GM23338 (cell line): ENCODE measurements at regions not wholly inside any gene's neighbourhood (a gene's known extent, or its start where the extent isn't known, plus 50 kb on each side); places are given as distances from the start of the nearest gene placed in this dataset.

Experiments
- ATAC-seq: fragments of 200-7000 bp; cut with Tn5 transposase; 3 replicates; pipeline ENCODE4 v1.9.1; 2020
- DNase-seq: peaks from one replicate; pipeline ENCODE4 v3.0.0-alpha.2; 2015; ENCODE audit warnings: low spot score
- H2AFZ ChIP-seq: fragments of 200-600 bp; sonication (generic); 2 replicates; pipeline ENCODE4 v1.8.0; 2016; ENCODE audit warnings: antibody characterized with exemption, mild to moderate bottlenecking, moderate library complexity
- H3F3A ChIP-seq: fragments of 200-600 bp; sonication (generic); replicated peaks from 2 replicates; pipeline ENCODE4 v1.8.0; 2017; ENCODE audit warnings: antibody characterized with exemption, mixed run types, low read depth
- H3K27ac ChIP-seq: fragments of 200-600 bp; sonication (generic); 2 replicates; pipeline ENCODE4 v1.6.1; 2016; ENCODE audit warnings: low read depth
- H3K27me3 ChIP-seq: fragments of 200-600 bp; sonication (generic); 2 replicates; pipeline ENCODE4 v1.8.0; 2016; ENCODE audit warnings: mild to moderate bottlenecking, mixed run types, moderate library complexity; ENCODE audit not compliant: insufficient read depth
- H3K36me3 ChIP-seq: fragments of 200-600 bp; sonication (generic); 2 replicates; pipeline ENCODE4 v1.8.0; 2016; ENCODE audit warnings: mild to moderate bottlenecking; ENCODE audit not compliant: insufficient read depth
- H3K4me1 ChIP-seq: fragments of 200-600 bp; sonication (generic); 2 replicates; pipeline ENCODE4 v1.8.0; 2016; ENCODE audit warnings: mild to moderate bottlenecking, moderate library complexity; ENCODE audit not compliant: insufficient read depth
- H3K4me2 ChIP-seq: fragments of 200-600 bp; sonication (generic); 2 replicates; pipeline ENCODE4 v1.7.1; 2017; ENCODE audit warnings: mixed run types
- H3K4me3 ChIP-seq: fragments of 200-600 bp; sonication (generic); 2 replicates; pipeline ENCODE4 v1.6.1; 2016; ENCODE audit warnings: mixed run types
- H3K79me2 ChIP-seq: fragments of 200-600 bp; sonication (generic); replicated peaks from 2 replicates; pipeline ENCODE4 v1.8.0; 2017; ENCODE audit warnings: mild to moderate bottlenecking; ENCODE audit not compliant: insufficient read depth
- H3K9me2 ChIP-seq: fragments of 200-600 bp; sonication (generic); 2 replicates; pipeline ENCODE4 v1.8.0; 2017; ENCODE audit not compliant: insufficient read depth
- H4K20me1 ChIP-seq: fragments of 200-600 bp; sonication (generic); replicated peaks from 2 replicates; pipeline ENCODE4 v1.8.0; 2017; ENCODE audit warnings: mild to moderate bottlenecking; ENCODE audit not compliant: insufficient read depth
- H3K27ac Mint-ChIP-seq: 2 replicates; pipeline ENCODE4 v1.8.0; 2020; ENCODE audit warnings: inconsistent platforms, mild to moderate bottlenecking, moderate library complexity, mixed read lengths
- H3K27me3 Mint-ChIP-seq: 3 replicates; pipeline ENCODE4 v1.8.0; 2022; ENCODE audit warnings: low read depth, mild to moderate bottlenecking, moderate library complexity, mixed read lengths, inconsistent platforms; ENCODE audit not compliant: insufficient read depth, poor library complexity
- H3K36me3 Mint-ChIP-seq: 3 replicates; pipeline ENCODE4 v1.8.0; 2021; ENCODE audit warnings: low read depth, mild to moderate bottlenecking, inconsistent platforms, moderate library complexity, mixed read lengths
- H3K4me1 Mint-ChIP-seq: 3 replicates; pipeline ENCODE4 v1.8.0; 2020; ENCODE audit warnings: mild to moderate bottlenecking, inconsistent platforms, mixed read lengths
- H3K4me3 Mint-ChIP-seq: 3 replicates; pipeline ENCODE4 v1.8.0; 2021; ENCODE audit warnings: moderate library complexity, mild to moderate bottlenecking, inconsistent platforms, mixed read lengths
- H3K9me3 Mint-ChIP-seq: 3 replicates; pipeline ENCODE4 v1.8.0; 2020; ENCODE audit warnings: moderate library complexity, mild to moderate bottlenecking, inconsistent platforms, mixed read lengths
- CREB1 ChIP-seq: fragments of 250-450 bp; sonication (Bioruptor Pico); IDR thresholded peaks from 2 replicates; pipeline ENCODE4 v1.5.0; 2020; ENCODE audit warnings: low read depth, mild to moderate bottlenecking, moderate library complexity
- EZH2 ChIP-seq: fragments of 200-600 bp; sonication (generic); IDR thresholded peaks from one replicate; pipeline ENCODE4 v1.8.0; 2017; ENCODE audit warnings: antibody characterized with exemption, mild to moderate bottlenecking, low read depth; ENCODE audit not compliant: unreplicated experiment
- EZH2phosphoT487 ChIP-seq: fragments of 200-600 bp; sonication (generic); IDR thresholded peaks from one replicate; pipeline ENCODE4 v1.8.1; 2018; ENCODE audit warnings: antibody characterized with exemption; ENCODE audit not compliant: unreplicated experiment
- NANOG ChIP-seq: IDR thresholded peaks from 2 replicates; pipeline ENCODE4 v1.6.1; 2016; ENCODE audit warnings: antibody characterized with exemption, borderline replicate concordance
- ZNF114 ChIP-seq: fragments of 250-450 bp; sonication (Bioruptor Pico); IDR thresholded peaks from 2 replicates; pipeline ENCODE4 v1.5.0; 2020; ENCODE audit warnings: mild to moderate bottlenecking, moderate library complexity
- ZNF331 ChIP-seq: fragments of 250-450 bp; sonication (Bioruptor Pico); IDR thresholded peaks from 2 replicates; pipeline ENCODE4 v1.5.0; 2020; ENCODE audit warnings: low read depth, mild to moderate bottlenecking, moderate library complexity
- TF ChIP-seq, protein P1 (sequence below): IDR thresholded peaks from one replicate; pipeline ENCODE4 v1.6.1; 2018; ENCODE audit warnings: antibody characterized with exemption; ENCODE audit not compliant: unreplicated experiment
- TF ChIP-seq, protein P2 (sequence below), 2 experiments: fragments of 200-600 bp in 1 of 2; sonication (generic) in 1 of 2; conservative IDR thresholded peaks; 2 replicates each; pipeline versions ENCODE4 v1.5.1 to v1.6.1; 2016 to 2017; ENCODE audit warnings: antibody characterized with exemption in 2 of 2, low read depth in 2 of 2, mild to moderate bottlenecking in 2 of 2, moderate library complexity in 1 of 2
- TF ChIP-seq, protein P3 (sequence below): fragments of 250-450 bp; sonication (Bioruptor Pico); IDR thresholded peaks from 2 replicates; pipeline ENCODE4 v1.5.0; 2020; ENCODE audit warnings: mild to moderate bottlenecking, moderate library complexity
- TF ChIP-seq, protein P4 (sequence below): IDR thresholded peaks from 2 replicates; pipeline ENCODE4 v1.6.1; 2016; ENCODE audit warnings: antibody characterized with exemption

DNA sequence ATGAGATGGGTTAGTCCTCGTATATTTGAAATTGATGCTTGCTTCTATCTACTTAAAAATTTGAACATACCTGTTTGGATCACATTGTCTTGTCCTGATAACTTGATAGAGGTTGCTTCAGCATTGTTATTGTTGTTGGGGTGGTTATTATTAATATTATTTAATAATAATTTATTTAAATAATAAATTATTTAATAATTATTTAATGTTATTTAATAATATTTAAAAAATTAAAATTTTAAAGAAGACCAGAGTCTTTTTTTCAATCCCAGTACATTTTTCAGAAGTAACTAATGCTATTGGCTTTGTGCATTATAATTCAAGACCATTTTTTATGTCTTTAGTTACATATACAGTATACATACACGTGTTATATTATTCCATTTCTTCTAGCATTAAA lies 116.6 kb upstream of the DUSP22 start:
- DNase-seq (no peak), ATAC-seq (no peak)
- H3K4me1 ChIP-seq, result no peaks in the 10 kb centered on the region
- 0 out of 2 replicates have a peak, but pooled peaks cover 3% of the 10 kb centered on the region for H3K9me2 ChIP-seq
- H3F3A ChIP-seq, result no peaks in the 10 kb centered on the region
- H3K79me2 ChIP-seq, result no peaks in the 10 kb centered on the region
- H3K27me3 ChIP-seq, result no peaks in the 10 kb centered on the region
- TF ChIP-seq EZH2phosphoT487, result no peak
- TF ChIP-seq, protein P1, sequence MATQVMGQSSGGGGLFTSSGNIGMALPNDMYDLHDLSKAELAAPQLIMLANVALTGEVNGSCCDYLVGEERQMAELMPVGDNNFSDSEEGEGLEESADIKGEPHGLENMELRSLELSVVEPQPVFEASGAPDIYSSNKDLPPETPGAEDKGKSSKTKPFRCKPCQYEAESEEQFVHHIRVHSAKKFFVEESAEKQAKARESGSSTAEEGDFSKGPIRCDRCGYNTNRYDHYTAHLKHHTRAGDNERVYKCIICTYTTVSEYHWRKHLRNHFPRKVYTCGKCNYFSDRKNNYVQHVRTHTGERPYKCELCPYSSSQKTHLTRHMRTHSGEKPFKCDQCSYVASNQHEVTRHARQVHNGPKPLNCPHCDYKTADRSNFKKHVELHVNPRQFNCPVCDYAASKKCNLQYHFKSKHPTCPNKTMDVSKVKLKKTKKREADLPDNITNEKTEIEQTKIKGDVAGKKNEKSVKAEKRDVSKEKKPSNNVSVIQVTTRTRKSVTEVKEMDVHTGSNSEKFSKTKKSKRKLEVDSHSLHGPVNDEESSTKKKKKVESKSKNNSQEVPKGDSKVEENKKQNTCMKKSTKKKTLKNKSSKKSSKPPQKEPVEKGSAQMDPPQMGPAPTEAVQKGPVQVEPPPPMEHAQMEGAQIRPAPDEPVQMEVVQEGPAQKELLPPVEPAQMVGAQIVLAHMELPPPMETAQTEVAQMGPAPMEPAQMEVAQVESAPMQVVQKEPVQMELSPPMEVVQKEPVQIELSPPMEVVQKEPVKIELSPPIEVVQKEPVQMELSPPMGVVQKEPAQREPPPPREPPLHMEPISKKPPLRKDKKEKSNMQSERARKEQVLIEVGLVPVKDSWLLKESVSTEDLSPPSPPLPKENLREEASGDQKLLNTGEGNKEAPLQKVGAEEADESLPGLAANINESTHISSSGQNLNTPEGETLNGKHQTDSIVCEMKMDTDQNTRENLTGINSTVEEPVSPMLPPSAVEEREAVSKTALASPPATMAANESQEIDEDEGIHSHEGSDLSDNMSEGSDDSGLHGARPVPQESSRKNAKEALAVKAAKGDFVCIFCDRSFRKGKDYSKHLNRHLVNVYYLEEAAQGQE, result no peak
- TF ChIP-seq EZH2, result no peak
- TF ChIP-seq, protein P2, sequence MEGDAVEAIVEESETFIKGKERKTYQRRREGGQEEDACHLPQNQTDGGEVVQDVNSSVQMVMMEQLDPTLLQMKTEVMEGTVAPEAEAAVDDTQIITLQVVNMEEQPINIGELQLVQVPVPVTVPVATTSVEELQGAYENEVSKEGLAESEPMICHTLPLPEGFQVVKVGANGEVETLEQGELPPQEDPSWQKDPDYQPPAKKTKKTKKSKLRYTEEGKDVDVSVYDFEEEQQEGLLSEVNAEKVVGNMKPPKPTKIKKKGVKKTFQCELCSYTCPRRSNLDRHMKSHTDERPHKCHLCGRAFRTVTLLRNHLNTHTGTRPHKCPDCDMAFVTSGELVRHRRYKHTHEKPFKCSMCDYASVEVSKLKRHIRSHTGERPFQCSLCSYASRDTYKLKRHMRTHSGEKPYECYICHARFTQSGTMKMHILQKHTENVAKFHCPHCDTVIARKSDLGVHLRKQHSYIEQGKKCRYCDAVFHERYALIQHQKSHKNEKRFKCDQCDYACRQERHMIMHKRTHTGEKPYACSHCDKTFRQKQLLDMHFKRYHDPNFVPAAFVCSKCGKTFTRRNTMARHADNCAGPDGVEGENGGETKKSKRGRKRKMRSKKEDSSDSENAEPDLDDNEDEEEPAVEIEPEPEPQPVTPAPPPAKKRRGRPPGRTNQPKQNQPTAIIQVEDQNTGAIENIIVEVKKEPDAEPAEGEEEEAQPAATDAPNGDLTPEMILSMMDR (conservative IDR thresholded peaks at IDR 0.05; ENCODE audit: low read depth in 2 of 2), result no peak
- no peak overlapping the region for H3K4me3 ChIP-seq
- H3K4me3 Mint-ChIP-seq, result no peak overlapping the region
- peaks cover 6% of the 10 kb centered on the region for H3K27me3 Mint-ChIP-seq
- H3K4me2 ChIP-seq, result no peak overlapping the region
- no peak overlapping the region for H3K27ac Mint-ChIP-seq
- no peak overlapping the region for H3K27ac ChIP-seq
- H3K4me1 Mint-ChIP-seq, result no peaks in the 10 kb centered on the region
- no peaks in the 10 kb centered on the region for H4K20me1 ChIP-seq
- H3K9me3 Mint-ChIP-seq, result peaks cover 70% of the 10 kb centered on the region
- H3K36me3 ChIP-seq, result no peaks in the 10 kb centered on the region
- no peak overlapping the region for H2AFZ ChIP-seq
- peaks cover 16% of the 10 kb centered on the region for H3K36me3 Mint-ChIP-seq

DNA sequence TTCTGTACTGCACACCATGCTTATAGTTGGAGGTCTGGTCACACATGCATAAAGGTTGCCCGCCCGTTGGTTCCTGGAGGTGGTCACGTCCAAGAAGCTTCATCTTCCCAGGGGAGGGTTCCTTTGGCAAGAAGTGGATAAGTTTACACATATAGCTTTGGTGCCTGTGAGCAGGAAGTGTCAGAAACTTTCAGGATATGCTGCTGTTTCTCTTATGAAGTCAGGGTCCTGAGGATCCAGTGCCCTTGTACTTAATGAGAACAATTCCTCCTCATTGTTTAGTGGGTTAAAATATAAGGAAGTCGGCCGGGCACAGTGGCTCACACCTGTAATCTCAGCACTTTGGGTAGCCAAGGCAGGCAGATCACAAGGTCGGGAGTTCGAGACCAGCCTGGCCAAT lies 115.5 kb upstream of the DUSP22 start:
- no peak overlapping the region for H2AFZ ChIP-seq
- H3F3A ChIP-seq, result no peaks in the 10 kb centered on the region
- no peaks in the 10 kb centered on the region for H3K36me3 ChIP-seq
- H3K27ac ChIP-seq, result no peak overlapping the region
- H3K9me2 ChIP-seq, result 0 out of 2 replicates have a peak, but pooled peaks cover 3% of the 10 kb centered on the region
- no peak overlapping the region for H3K4me3 ChIP-seq
- H3K27me3 Mint-ChIP-seq, result peaks cover 6% of the 10 kb centered on the region
- H3K27me3 ChIP-seq, result no peaks in the 10 kb centered on the region
- H3K27ac Mint-ChIP-seq, result no peak overlapping the region
- no peaks in the 10 kb centered on the region for H3K4me1 ChIP-seq
- H3K36me3 Mint-ChIP-seq, result peaks cover 16% of the 10 kb centered on the region
- DNase-seq, result no peak
- no peak overlapping the region for H3K4me3 Mint-ChIP-seq
- H3K79me2 ChIP-seq, result no peaks in the 10 kb centered on the region
- H3K4me1 Mint-ChIP-seq, result no peaks in the 10 kb centered on the region
- H4K20me1 ChIP-seq, result no peaks in the 10 kb centered on the region
- no peak overlapping the region for H3K4me2 ChIP-seq
- H3K9me3 Mint-ChIP-seq, result peaks cover 67% of the 10 kb centered on the region
- no peak for ATAC-seq
- TF ChIP-seq NANOG, result no peak
- TF ChIP-seq, protein P3, sequence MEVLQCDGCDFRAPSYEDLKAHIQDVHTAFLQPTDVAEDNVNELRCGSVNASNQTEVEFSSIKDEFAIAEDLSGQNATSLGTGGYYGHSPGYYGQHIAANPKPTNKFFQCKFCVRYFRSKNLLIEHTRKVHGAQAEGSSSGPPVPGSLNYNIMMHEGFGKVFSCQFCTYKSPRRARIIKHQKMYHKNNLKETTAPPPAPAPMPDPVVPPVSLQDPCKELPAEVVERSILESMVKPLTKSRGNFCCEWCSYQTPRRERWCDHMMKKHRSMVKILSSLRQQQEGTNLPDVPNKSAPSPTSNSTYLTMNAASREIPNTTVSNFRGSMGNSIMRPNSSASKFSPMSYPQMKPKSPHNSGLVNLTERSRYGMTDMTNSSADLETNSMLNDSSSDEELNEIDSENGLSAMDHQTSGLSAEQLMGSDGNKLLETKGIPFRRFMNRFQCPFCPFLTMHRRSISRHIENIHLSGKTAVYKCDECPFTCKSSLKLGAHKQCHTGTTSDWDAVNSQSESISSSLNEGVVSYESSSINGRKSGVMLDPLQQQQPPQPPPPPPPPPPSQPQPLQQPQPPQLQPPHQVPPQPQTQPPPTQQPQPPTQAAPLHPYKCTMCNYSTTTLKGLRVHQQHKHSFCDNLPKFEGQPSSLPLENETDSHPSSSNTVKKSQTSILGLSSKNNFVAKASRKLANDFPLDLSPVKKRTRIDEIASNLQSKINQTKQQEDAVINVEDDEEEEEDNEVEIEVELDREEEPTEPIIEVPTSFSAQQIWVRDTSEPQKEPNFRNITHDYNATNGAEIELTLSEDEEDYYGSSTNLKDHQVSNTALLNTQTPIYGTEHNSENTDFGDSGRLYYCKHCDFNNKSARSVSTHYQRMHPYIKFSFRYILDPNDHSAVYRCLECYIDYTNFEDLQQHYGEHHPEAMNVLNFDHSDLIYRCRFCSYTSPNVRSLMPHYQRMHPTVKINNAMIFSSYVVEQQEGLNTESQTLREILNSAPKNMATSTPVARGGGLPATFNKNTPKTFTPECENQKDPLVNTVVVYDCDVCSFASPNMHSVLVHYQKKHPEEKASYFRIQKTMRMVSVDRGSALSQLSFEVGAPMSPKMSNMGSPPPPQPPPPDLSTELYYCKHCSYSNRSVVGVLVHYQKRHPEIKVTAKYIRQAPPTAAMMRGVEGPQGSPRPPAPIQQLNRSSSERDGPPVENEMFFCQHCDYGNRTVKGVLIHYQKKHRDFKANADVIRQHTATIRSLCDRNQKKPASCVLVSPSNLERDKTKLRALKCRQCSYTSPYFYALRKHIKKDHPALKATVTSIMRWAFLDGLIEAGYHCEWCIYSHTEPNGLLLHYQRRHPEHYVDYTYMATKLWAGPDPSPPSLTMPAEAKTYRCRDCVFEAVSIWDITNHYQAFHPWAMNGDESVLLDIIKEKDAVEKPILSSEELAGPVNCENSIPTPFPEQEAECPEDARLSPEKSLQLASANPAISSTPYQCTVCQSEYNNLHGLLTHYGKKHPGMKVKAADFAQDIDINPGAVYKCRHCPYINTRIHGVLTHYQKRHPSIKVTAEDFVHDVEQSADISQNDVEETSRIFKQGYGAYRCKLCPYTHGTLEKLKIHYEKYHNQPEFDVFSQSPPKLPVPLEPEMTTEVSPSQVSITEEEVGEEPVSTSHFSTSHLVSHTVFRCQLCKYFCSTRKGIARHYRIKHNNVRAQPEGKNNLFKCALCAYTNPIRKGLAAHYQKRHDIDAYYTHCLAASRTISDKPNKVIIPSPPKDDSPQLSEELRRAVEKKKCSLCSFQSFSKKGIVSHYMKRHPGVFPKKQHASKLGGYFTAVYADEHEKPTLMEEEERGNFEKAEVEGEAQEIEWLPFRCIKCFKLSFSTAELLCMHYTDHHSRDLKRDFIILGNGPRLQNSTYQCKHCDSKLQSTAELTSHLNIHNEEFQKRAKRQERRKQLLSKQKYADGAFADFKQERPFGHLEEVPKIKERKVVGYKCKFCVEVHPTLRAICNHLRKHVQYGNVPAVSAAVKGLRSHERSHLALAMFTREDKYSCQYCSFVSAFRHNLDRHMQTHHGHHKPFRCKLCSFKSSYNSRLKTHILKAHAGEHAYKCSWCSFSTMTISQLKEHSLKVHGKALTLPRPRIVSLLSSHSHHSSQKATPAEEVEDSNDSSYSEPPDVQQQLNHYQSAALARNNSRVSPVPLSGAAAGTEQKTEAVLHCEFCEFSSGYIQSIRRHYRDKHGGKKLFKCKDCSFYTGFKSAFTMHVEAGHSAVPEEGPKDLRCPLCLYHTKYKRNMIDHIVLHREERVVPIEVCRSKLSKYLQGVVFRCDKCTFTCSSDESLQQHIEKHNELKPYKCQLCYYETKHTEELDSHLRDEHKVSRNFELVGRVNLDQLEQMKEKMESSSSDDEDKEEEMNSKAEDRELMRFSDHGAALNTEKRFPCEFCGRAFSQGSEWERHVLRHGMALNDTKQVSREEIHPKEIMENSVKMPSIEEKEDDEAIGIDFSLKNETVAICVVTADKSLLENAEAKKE (CRISPR knock-in tag), result no peak
- TF ChIP-seq ZNF114, result no peak
- TF ChIP-seq ZNF331 (CRISPR knock-in tag), result no peak
- no peak for TF ChIP-seq CREB1 (CRISPR knock-in tag)
- TF ChIP-seq, protein P4, sequence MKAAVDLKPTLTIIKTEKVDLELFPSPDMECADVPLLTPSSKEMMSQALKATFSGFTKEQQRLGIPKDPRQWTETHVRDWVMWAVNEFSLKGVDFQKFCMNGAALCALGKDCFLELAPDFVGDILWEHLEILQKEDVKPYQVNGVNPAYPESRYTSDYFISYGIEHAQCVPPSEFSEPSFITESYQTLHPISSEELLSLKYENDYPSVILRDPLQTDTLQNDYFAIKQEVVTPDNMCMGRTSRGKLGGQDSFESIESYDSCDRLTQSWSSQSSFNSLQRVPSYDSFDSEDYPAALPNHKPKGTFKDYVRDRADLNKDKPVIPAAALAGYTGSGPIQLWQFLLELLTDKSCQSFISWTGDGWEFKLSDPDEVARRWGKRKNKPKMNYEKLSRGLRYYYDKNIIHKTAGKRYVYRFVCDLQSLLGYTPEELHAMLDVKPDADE, result no peak
